GM23248 (cell line): ENCODE measurements at regions not wholly inside any gene's neighbourhood (a gene's known extent, or its start where the extent isn't known, plus 50 kb on each side); places are given as distances from the start of the nearest gene placed in this dataset.

Experiments
- DNase-seq: peaks from one replicate; pipeline ENCODE4 v3.0.0-alpha.2; 2015
- H2AFZ ChIP-seq: fragments of 200-600 bp; sonication (generic); 2 replicates; pipeline ENCODE4 v1.6.1; 2016; ENCODE audit warnings: antibody characterized with exemption
- H3F3A ChIP-seq: fragments of 200-600 bp; sonication (generic); 2 replicates; pipeline ENCODE4 v1.6.1; 2016; ENCODE audit warnings: mild to moderate bottlenecking, antibody characterized with exemption, mixed run types; ENCODE audit not compliant: insufficient read depth
- H3K27ac ChIP-seq: fragments of 200-600 bp; sonication (generic); 2 replicates; pipeline ENCODE4 v1.5.1; 2016; ENCODE audit warnings: mild to moderate bottlenecking
- H3K27me3 ChIP-seq: fragments of 200-600 bp; sonication (generic); replicated peaks from 2 replicates; pipeline ENCODE4 v1.6.1; 2016; ENCODE audit warnings: mild to moderate bottlenecking; ENCODE audit not compliant: insufficient read depth
- H3K36me3 ChIP-seq: fragments of 200-600 bp; sonication (generic); 2 replicates; pipeline ENCODE4 v1.6.1; 2016; ENCODE audit warnings: low read depth, mild to moderate bottlenecking
- H3K4me1 ChIP-seq: fragments of 200-600 bp; sonication (generic); 2 replicates; pipeline ENCODE4 v1.6.1; 2016; ENCODE audit warnings: mild to moderate bottlenecking; ENCODE audit not compliant: insufficient read depth
- H3K4me2 ChIP-seq: fragments of 200-600 bp; sonication (generic); one replicate; pipeline ENCODE4 v1.6.1; 2016; ENCODE audit warnings: mild to moderate bottlenecking; ENCODE audit not compliant: unreplicated experiment
- H3K4me3 ChIP-seq: fragments of 200-600 bp; sonication (generic); 2 replicates; pipeline ENCODE4 v1.5.1; 2016; ENCODE audit warnings: mild to moderate bottlenecking
- H3K79me2 ChIP-seq: fragments of 200-600 bp; sonication (generic); 2 replicates; pipeline ENCODE4 v1.6.1; 2016; ENCODE audit warnings: mild to moderate bottlenecking; ENCODE audit not compliant: insufficient read depth
- H3K9ac ChIP-seq: fragments of 200-600 bp; sonication (generic); 2 replicates; pipeline ENCODE4 v1.6.1; 2016; ENCODE audit warnings: mild to moderate bottlenecking
- H3K9me2 ChIP-seq: fragments of 200-600 bp; sonication (generic); 2 replicates; pipeline ENCODE4 v1.6.1; 2016; ENCODE audit warnings: mixed run types, mild to moderate bottlenecking, moderate library complexity; ENCODE audit not compliant: insufficient read depth
- H3K9me3 ChIP-seq: fragments of 200-600 bp; sonication (generic); one replicate; pipeline ENCODE4 v1.6.1; 2017; ENCODE audit warnings: low read depth
- H4K20me1 ChIP-seq: fragments of 200-600 bp; sonication (generic); 2 replicates; pipeline ENCODE4 v1.6.0; 2016; ENCODE audit not compliant: insufficient read depth
- EZH2 ChIP-seq: fragments of 200-600 bp; sonication (generic); IDR thresholded peaks from 2 replicates; pipeline ENCODE4 v1.6.1; 2018; ENCODE audit warnings: antibody characterized with exemption, mild to moderate bottlenecking; ENCODE audit not compliant: insufficient read depth, poor library complexity, severe bottlenecking
- EZH2phosphoT487 ChIP-seq: fragments of 200-600 bp; sonication (generic); IDR thresholded peaks from 2 replicates; pipeline ENCODE4 v1.6.1; 2018; ENCODE audit warnings: antibody characterized with exemption, moderate library complexity, mild to moderate bottlenecking, low read depth; ENCODE audit not compliant: insufficient read depth
- WGBS, 2 experiments: methylation state at CpG; one replicate each; pipeline ENCODE4 v1.1.6; 2015 to 2017; ENCODE audit warnings: low lambda C conversion rate in 2 of 2, low coverage in 1 of 2; ENCODE audit errors: missing lambda C conversion rate in 2 of 2; 5-methylcytosine and 5-hydroxymethylcytosine counted together
- in situ Hi-C: fragments of 300-500 bp; cut with MboI; formaldehyde crosslinking; loops from 2 replicates; pipeline ENCODE4 v1.15.0; 2020

DNA sequence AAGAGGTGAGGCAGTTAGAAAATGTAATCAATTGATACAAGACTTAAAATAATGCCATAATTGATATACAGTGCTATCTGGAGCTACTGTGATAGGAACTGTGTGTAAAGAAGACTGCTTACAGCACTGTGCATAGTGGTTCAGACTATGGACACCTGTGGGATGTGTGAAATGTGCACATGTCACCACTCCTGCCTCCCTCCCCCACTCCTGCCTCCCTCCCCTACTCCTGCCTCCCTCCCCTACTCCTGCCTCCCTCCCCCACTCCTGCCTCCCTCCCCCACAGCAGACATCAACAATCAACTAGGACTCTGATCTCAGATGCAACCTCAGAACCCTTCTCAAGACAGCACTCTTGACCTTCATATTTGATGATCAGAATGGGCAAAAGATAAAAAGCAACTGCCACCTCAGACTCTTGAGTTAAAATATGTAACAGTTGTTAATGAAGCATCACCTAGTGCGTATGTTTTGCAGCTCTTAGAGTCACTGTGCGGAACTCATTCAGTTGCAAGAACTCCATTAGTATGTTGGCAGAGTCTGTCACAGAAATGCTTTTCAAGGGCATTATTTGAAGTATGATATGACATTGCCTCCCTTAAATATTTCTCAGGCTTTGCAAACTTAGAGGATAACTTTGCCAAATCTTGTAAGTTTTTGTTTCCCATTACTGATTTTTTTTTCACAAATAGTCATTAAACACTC lies 255.2 kb upstream of the DDHD1 start:
- no peak overlapping the region for H3K27ac ChIP-seq
- no peaks in the 10 kb centered on the region for H3K9me3 ChIP-seq
- H3K36me3 ChIP-seq, result no peaks in the 10 kb centered on the region
- H3K27me3 ChIP-seq, result no peaks in the 10 kb centered on the region
- no peak for TF ChIP-seq EZH2
- TF ChIP-seq EZH2phosphoT487, result no peak
- in situ Hi-C loops, result loop anchor here (25.0 kb wide), 1 partner anchor 929 kb away; no protein-coding TSS in a partner anchor
- no peak overlapping the region for H3K9ac ChIP-seq
- H3K9me2 ChIP-seq, result no peaks in the 10 kb centered on the region
- peaks cover 24% of the 10 kb centered on the region for H3F3A ChIP-seq
- H4K20me1 ChIP-seq, result no peaks in the 10 kb centered on the region
- DNase-seq, result no peak
- H3K79me2 ChIP-seq, result no peaks in the 10 kb centered on the region
- no peak overlapping the region for H3K4me2 ChIP-seq
- WGBS, 2 experiments, result 98 to 99% methylated on average over 2 of the region's 2 CpGs
- no peak overlapping the region for H3K4me3 ChIP-seq
- H2AFZ ChIP-seq, result no peak overlapping the region
- peaks cover 23% of the 10 kb centered on the region for H3K4me1 ChIP-seq

DNA sequence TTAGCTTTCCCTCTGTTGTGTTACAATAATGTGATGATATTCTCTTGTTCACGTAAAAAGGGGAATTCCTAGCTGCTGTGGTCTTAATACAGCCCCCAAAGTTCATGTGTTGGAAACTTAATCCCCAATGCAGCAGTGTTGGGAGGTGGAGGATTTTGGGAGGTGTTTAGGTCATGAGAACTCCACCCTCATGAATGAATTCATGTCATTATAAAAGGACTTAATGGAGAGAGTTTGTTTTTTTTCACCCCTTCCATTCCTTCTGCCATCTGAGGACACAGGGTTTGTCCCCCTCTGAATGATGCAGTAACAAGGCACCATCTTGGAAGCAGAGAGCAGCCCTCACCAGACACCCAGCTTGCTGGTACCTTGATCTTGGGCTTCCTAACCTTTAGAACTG lies 253.4 kb upstream of the DDHD1 start:
- Histone ChIP-seq H3K79me2 (no peaks in the 10 kb centered on the region), H3K4me2 (no peak overlapping the region), H2AFZ (no peak overlapping the region), H3K9me3 (no peaks in the 10 kb centered on the region), H3K4me1 (peaks cover 21% of the 10 kb centered on the region), H3K36me3 (no peaks in the 10 kb centered on the region), H3K27me3 (no peaks in the 10 kb centered on the region), H3K4me3 (no peak overlapping the region), H4K20me1 (no peaks in the 10 kb centered on the region), H3K27ac (no peak overlapping the region), H3K9me2 (no peaks in the 10 kb centered on the region), H3K9ac (no peak overlapping the region), H3F3A (peaks cover 21% of the 10 kb centered on the region)
- no peak for DNase-seq
- WGBS, 2 experiments, result 80 to 89% methylated on average over 1 of the region's 1 CpG
- in situ Hi-C loops, result loop anchor here (25.0 kb wide), 1 partner anchor 931 kb away; no protein-coding TSS in a partner anchor
- TF ChIP-seq EZH2, result no peak
- TF ChIP-seq EZH2phosphoT487, result no peak

DNA sequence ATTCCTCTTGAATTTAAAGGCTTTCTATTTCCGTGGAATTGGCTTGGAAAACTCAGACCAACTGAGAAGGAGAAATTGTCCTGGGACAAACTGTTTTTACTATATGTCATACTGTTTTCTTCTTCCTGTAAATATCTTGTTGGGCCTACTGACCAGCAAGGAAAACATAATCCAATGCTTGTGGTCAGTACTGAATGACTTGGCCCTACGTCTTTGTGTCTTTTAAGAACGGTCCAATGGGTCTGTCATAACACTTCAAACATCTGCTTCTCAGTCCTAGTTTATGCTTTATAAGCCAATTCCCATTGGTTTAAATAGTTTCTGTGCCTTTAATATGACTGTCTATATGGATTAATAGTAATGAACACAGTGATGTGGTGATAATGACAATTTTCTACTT lies 248.5 kb upstream of the DDHD1 start:
- H3F3A ChIP-seq, result no peaks in the 10 kb centered on the region
- in situ Hi-C loops, result loop anchor here (25.0 kb wide), 1 partner anchor 936 kb away; no protein-coding TSS in a partner anchor
- no peak overlapping the region for H3K27ac ChIP-seq
- DNase-seq, result no peak
- H3K4me1 ChIP-seq, result no peaks in the 10 kb centered on the region
- no peak overlapping the region for H3K4me2 ChIP-seq
- H4K20me1 ChIP-seq, result no peaks in the 10 kb centered on the region
- H3K9me3 ChIP-seq, result no peaks in the 10 kb centered on the region
- no peaks in the 10 kb centered on the region for H3K36me3 ChIP-seq
- no peak for TF ChIP-seq EZH2
- TF ChIP-seq EZH2phosphoT487, result no peak
- H3K79me2 ChIP-seq, result no peaks in the 10 kb centered on the region
- H3K27me3 ChIP-seq, result no peaks in the 10 kb centered on the region
- 80 to 84% methylated on average over 3 of the region's 3 CpGs for WGBS, 2 experiments
- no peak overlapping the region for H2AFZ ChIP-seq
- H3K4me3 ChIP-seq, result no peak overlapping the region
- H3K9me2 ChIP-seq, result no peaks in the 10 kb centered on the region
- H3K9ac ChIP-seq, result no peak overlapping the region

DNA sequence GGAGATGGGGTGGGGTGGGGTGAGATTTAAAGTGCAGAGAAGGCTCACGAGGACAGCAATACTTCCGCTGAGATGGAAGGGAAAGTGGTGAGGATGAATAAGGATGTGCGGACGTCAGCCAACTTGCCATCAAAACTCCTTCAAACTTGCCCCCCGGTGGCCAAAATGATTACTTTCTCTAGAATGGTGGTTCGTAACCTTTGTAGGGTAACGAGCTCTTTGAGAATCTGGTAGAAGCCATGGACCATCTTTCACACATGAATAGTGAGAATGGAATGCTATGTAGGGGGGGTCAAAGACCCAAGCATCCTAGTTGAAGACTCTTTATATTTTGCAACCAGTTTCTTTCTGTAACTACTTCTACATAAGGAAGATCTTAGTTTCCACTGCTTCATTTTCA lies 245.9 kb upstream of the DDHD1 start:
- Histone ChIP-seq H4K20me1 (no peaks in the 10 kb centered on the region), H3K27ac (no peak overlapping the region), H3K36me3 (no peaks in the 10 kb centered on the region), H3K4me2 (no peak overlapping the region), H3K4me3 (no peak overlapping the region), H3K9me3 (no peaks in the 10 kb centered on the region), H3K4me1 (no peaks in the 10 kb centered on the region), H3F3A (no peaks in the 10 kb centered on the region), H3K9me2 (no peaks in the 10 kb centered on the region), H2AFZ (no peak overlapping the region), H3K9ac (no peak overlapping the region), H3K79me2 (no peaks in the 10 kb centered on the region), H3K27me3 (no peaks in the 10 kb centered on the region)
- in situ Hi-C loops, result no loop called here
- DNase-seq, result peak; percentile 42
- 79 to 85% methylated on average over 7 of the region's 7 CpGs for WGBS, 2 experiments
- TF ChIP-seq EZH2phosphoT487, result no peak
- no peak for TF ChIP-seq EZH2
